NCI-H774 (cell line): ENCODE measurements at regions not wholly inside any gene's neighbourhood (a gene's known extent, or its start where the extent isn't known, plus 50 kb on each side); places are given as distances from the start of the nearest gene placed in this dataset.
"Not testable (repeated sequence)": the region's sequence is repeated elsewhere in the genome, so short reads cannot be mapped to it uniquely, and the experiment has no call there.

ENCODE experiments used
- DNase-seq: peaks from one replicate; lab custom pipeline; 2025; lab: John Stamatoyannopoulos, UW

GRCh38 chr2:95765925-95766910 lies 174.4 kb downstream of the TRIM43 start:
- not testable (repeated sequence) for DNase-seq

- not testable (repeated sequence) for DNase-seq
Measured at GRCh38 chr2:95767531-95767930, 175.7 kb downstream of the TRIM43 start.

GRCh38 chr2:95767950-95768349 lies 176.1 kb downstream of the TRIM43 start:
- DNase-seq: not testable (repeated sequence)

GRCh38 chr2:95769256-95769655 lies 177.5 kb downstream of the TRIM43 start:
- not testable (repeated sequence) for DNase-seq

GRCh38 chr2:95770726-95771125 lies 178.9 kb downstream of the TRIM43 start:
- not testable (repeated sequence) for DNase-seq

GRCh38 chr2:95774322-95775192 lies 182.8 kb downstream of the TRIM43 start:
- DNase-seq: not testable (repeated sequence)

GRCh38 chr2:95775193-95775531 lies 183.4 kb downstream of the TRIM43 start:
- not testable (repeated sequence) for DNase-seq
